ENCODE measurements at regions not wholly inside any gene's neighbourhood (a gene's known extent, or its start where the extent isn't known, plus 50 kb on each side); places are given as distances from the start of the nearest gene placed in this dataset.
"Not testable (repeated sequence)": the region's sequence is repeated elsewhere in the genome, so short reads cannot be mapped to it uniquely, and the experiment has no call there.

DNA sequence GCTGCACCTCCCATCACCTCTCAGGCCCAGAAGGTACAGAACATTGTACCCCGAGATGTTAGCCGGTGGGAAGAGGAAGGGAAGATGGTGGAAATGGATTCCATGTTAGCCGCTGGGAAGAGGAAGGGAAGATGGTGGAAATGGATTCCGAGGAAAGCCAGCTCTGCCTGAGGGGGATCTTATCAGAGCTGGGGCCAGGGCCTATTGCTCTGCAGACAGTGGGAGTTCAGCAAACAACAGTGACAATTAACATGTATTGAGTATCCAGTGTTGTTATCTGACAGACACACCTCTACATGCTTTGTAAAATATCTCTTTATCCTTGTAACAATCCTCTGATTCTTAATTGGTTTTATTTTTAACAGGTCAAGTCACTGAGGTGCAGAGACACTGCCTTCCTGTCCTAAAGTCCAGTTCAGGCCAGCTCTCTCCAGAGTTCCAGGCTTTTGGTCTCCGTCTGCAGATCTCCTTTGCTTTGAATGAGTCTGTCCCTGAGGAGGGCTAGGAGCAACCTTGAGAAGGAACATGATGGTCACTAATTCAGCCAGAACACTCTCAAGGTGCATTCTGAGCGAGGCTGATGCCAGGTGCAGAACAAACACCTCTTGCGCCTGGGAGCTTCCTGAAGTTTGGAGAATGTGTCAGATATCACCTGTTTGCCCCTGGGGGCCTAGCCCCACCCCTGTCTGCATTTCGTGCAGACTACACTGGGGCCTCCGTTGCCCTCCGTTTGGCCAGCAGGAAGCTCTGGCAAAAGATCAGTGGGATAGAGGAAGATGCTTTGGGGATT lies 82.4 kb upstream of the PODXL start:
- H3K27me3 ChIP-seq (replicated peaks in 2 of 5; ENCODE audit: control insufficient read depth in 4 of 5, insufficient read depth in 5 of 5, low read length in 4 of 5): peaks cover 0 to 4% (median 1%) of the 10 kb centered on the region in 5 experiments
- POLR2A ChIA-PET: no interaction called here
- no peaks in the 10 kb centered on the region for H3K9me3 ChIP-seq (ENCODE audit: control extremely low read depth in 1 of 5, control insufficient read depth in 4 of 5, insufficient read depth in 2 of 5, low read depth in 1 of 5, low read length in 4 of 5)
- DNase-seq: no peak
- no peak overlapping the region for H3K4me3 ChIP-seq (ENCODE audit: control insufficient read depth in 1 of 7, extremely low read depth in 1 of 7, insufficient read depth in 4 of 7, low read depth in 2 of 7, low read length in 6 of 7)
- H3K27ac ChIP-seq (ENCODE audit: insufficient read depth in 1 of 2, low read depth in 1 of 2, low read length in 2 of 2, poor library complexity in 1 of 2, severe bottlenecking in 2 of 2): no peak overlapping the region
- WGBS (ENCODE audit: insufficient coverage): 93% methylated on average over 8 of the region's 10 CpGs
- CTCF ChIA-PET: no interaction called here
- no peaks in the 10 kb centered on the region for H3K4me1 ChIP-seq (ENCODE audit: control extremely low read depth in 1 of 4, control insufficient read depth in 4 of 4, insufficient read depth in 4 of 4, low read length in 3 of 4)
- H3K36me3 ChIP-seq (ENCODE audit: control insufficient read depth in 4 of 4, insufficient read depth in 4 of 4, low read length in 3 of 4): no peaks in the 10 kb centered on the region

DNA sequence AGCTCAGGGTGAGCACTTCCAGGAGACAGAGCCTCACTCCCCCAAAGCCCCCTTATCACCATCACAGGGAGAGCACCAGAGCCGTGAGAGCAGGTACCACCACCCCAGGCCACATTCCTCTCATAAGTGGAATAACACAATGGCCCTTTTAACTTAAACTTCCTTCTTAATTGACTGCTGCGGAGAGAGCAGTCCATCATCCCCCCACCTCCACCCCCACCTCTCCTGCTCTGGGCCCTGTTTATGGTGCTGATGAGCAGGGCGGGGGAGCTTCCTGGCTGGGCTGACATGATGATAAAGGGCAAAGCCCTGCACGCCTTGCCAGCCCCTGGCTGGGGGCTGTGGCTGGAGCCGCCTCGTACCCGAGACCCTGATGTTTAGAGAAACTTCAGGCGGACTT lies 81.4 kb upstream of the PODXL start:
- ChIA-PET CTCF (no interaction called here), POLR2A (no interaction called here)
- 90% methylated on average over 5 of the region's 8 CpGs for WGBS (ENCODE audit: insufficient coverage)

DNA sequence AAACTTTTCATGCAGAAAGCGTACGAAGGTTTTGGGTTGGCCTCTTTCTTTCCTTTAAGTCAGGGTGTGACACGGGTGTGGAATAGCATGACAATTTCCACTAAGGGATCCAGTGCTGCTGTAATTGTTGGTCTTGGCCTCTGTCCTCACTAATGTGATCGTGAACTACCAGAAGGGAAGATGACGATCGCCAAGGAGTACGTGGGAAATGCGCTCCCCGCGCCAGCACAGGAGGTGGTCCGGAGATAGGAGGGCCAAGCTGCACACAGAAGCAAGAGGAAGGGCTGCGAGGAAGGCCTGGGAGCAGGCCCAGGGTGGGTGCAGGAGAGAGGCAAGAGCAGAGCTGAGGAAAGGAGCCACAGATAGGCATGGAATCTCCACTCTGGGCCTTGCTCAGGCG lies 79.7 kb upstream of the PODXL start:
- Histone ChIP-seq H3K27me3 (replicated peaks in 2 of 5; ENCODE audit: control insufficient read depth in 4 of 5, insufficient read depth in 5 of 5, low read length in 4 of 5) (peaks cover 0 to under 1% (median 0%) of the 10 kb centered on the region in 5 experiments), H3K4me1 (ENCODE audit: control extremely low read depth in 1 of 4, control insufficient read depth in 4 of 4, insufficient read depth in 4 of 4, low read length in 3 of 4) (no peaks in the 10 kb centered on the region), H3K36me3 (ENCODE audit: control insufficient read depth in 4 of 4, insufficient read depth in 4 of 4, low read length in 3 of 4) (no peaks in the 10 kb centered on the region), H3K4me3 (ENCODE audit: control insufficient read depth in 1 of 7, extremely low read depth in 1 of 7, insufficient read depth in 4 of 7, low read depth in 2 of 7, low read length in 6 of 7) (no peak overlapping the region), H3K9me3 (ENCODE audit: control extremely low read depth in 1 of 5, control insufficient read depth in 4 of 5, insufficient read depth in 2 of 5, low read depth in 1 of 5, low read length in 4 of 5) (no peaks in the 10 kb centered on the region), H3K27ac (ENCODE audit: insufficient read depth in 1 of 2, low read depth in 1 of 2, low read length in 2 of 2, poor library complexity in 1 of 2, severe bottlenecking in 2 of 2) (no peak overlapping the region)
- ChIA-PET POLR2A (no interaction called here), CTCF (no interaction called here)
- 90% methylated on average over 10 of the region's 13 CpGs for WGBS (ENCODE audit: insufficient coverage)
- DNase-seq: no peak

More for the DNA sequence above, 81.4 kb upstream of the PODXL start:
- H3K4me3 ChIP-seq (ENCODE audit: control insufficient read depth in 1 of 7, extremely low read depth in 1 of 7, insufficient read depth in 4 of 7, low read depth in 2 of 7, low read length in 6 of 7): no peak overlapping the region
- no peak for DNase-seq
- no peak overlapping the region for H3K27ac ChIP-seq (ENCODE audit: insufficient read depth in 1 of 2, low read depth in 1 of 2, low read length in 2 of 2, poor library complexity in 1 of 2, severe bottlenecking in 2 of 2)
- no peaks in the 10 kb centered on the region for H3K9me3 ChIP-seq (ENCODE audit: control extremely low read depth in 1 of 5, control insufficient read depth in 4 of 5, insufficient read depth in 2 of 5, low read depth in 1 of 5, low read length in 4 of 5)
- H3K4me1 ChIP-seq (ENCODE audit: control extremely low read depth in 1 of 4, control insufficient read depth in 4 of 4, insufficient read depth in 4 of 4, low read length in 3 of 4): no peaks in the 10 kb centered on the region
- H3K27me3 ChIP-seq (replicated peaks in 2 of 5; ENCODE audit: control insufficient read depth in 4 of 5, insufficient read depth in 5 of 5, low read length in 4 of 5): peaks cover 0 to 4% (median 0%) of the 10 kb centered on the region in 5 experiments
- no peaks in the 10 kb centered on the region for H3K36me3 ChIP-seq (ENCODE audit: control insufficient read depth in 4 of 4, insufficient read depth in 4 of 4, low read length in 3 of 4)

DNA sequence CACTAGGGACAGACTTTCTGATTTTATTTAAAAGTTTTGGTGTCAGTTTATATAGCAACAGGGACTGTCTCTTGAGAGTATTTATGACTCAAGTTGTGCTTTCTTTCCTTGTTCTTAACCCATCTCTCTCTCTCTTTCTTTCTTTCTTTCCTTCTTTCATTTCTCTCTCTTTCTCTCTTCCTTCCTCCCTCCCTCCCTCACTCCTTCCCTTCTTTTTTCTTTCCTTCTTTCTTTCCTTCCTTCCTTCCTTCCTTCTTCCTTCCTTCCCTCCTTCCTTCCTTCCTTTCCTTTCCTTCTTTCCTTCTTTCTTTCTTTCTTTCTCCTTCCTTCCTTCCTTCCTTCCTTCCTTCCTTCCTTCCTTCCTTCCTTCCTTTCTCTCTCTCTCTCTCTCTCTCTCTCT lies 77.8 kb upstream of the PODXL start:
- H3K36me3 ChIP-seq (ENCODE audit: control insufficient read depth in 4 of 4, insufficient read depth in 4 of 4, low read length in 3 of 4); DNase-seq; H3K27me3 ChIP-seq (replicated peaks in 2 of 5; ENCODE audit: control insufficient read depth in 4 of 5, insufficient read depth in 5 of 5, low read length in 4 of 5); POLR2A ChIA-PET; CTCF ChIA-PET; H3K27ac ChIP-seq (ENCODE audit: insufficient read depth in 1 of 2, low read depth in 1 of 2, low read length in 2 of 2, poor library complexity in 1 of 2, severe bottlenecking in 2 of 2); H3K4me1 ChIP-seq (ENCODE audit: control extremely low read depth in 1 of 4, control insufficient read depth in 4 of 4, insufficient read depth in 4 of 4, low read length in 3 of 4); H3K9me3 ChIP-seq (ENCODE audit: control extremely low read depth in 1 of 5, control insufficient read depth in 4 of 5, insufficient read depth in 2 of 5, low read depth in 1 of 5, low read length in 4 of 5); H3K4me3 ChIP-seq (ENCODE audit: control insufficient read depth in 1 of 7, extremely low read depth in 1 of 7, insufficient read depth in 4 of 7, low read depth in 2 of 7, low read length in 6 of 7): not testable (repeated sequence)

DNA sequence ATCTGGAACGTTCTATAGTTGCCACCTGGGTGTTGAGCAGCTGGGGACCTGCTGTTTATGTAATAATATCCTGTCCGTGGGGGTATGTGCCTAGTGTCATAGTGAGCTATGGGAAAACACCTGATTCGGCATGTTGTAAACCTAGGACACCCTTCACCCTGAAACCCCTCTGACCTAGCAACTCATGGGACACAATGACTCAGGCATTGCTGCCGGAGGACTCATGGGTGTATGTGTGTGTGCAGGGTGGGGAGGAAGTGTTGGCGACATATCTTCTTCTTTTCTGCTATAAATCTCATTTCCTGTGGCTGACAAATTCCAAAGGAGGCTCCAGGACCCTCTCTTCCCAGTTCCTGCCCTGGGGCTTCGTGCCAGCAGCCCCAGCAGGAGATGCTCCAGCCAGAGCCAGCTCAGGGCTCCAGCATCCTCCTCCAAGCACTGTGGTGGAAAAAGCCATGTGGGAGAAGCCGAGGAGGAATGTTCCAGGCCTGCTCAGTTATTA lies 77.0 kb upstream of the PODXL start:
- Histone ChIP-seq H3K4me3 (ENCODE audit: control insufficient read depth in 1 of 7, extremely low read depth in 1 of 7, insufficient read depth in 4 of 7, low read depth in 2 of 7, low read length in 6 of 7) (no peak overlapping the region), H3K4me1 (ENCODE audit: control extremely low read depth in 1 of 4, control insufficient read depth in 4 of 4, insufficient read depth in 4 of 4, low read length in 3 of 4) (no peaks in the 10 kb centered on the region), H3K27ac (ENCODE audit: insufficient read depth in 1 of 2, low read depth in 1 of 2, low read length in 2 of 2, poor library complexity in 1 of 2, severe bottlenecking in 2 of 2) (no peak overlapping the region), H3K9me3 (ENCODE audit: control extremely low read depth in 1 of 5, control insufficient read depth in 4 of 5, insufficient read depth in 2 of 5, low read depth in 1 of 5, low read length in 4 of 5) (no peaks in the 10 kb centered on the region), H3K27me3 (replicated peaks in 2 of 5; ENCODE audit: control insufficient read depth in 4 of 5, insufficient read depth in 5 of 5, low read length in 4 of 5) (peaks cover 0 to 5% (median 2%) of the 10 kb centered on the region in 5 experiments), H3K36me3 (ENCODE audit: control insufficient read depth in 4 of 4, insufficient read depth in 4 of 4, low read length in 3 of 4) (no peaks in the 10 kb centered on the region)
- peak in 2 of 3 donors; percentile 10 to 26 for DNase-seq
- 80% methylated on average over 4 of the region's 7 CpGs for WGBS (ENCODE audit: insufficient coverage)
- ChIA-PET POLR2A (no interaction called here), CTCF (interaction anchor here (1.0 to 1.4 kb wide), 2 partner anchors 22 to 125 kb away, joined by 3 to 4 read pairs; no protein-coding TSS in a partner anchor)

DNA sequence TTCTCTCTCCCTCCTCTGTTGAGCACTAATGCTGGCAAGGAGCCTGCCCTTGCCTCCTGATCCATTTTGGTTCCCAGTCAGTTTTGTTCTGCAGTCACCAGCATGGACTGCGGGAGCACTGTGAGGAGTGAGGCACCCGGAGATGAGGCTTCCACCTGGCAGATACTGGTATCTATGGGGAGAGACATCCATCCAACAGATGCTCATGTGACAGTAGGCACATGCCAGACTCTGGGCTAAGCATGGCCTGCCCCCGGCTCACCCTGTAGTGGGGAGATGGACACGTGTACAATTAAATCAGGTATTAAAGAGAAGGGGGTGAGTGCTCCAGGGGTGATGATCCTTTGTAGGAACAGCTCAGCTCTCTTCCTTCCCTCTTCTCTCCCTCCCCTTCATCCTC lies 74.0 kb upstream of the PODXL start:
- POLR2A ChIA-PET: no interaction called here
- Histone ChIP-seq H3K4me1 (ENCODE audit: control extremely low read depth in 1 of 4, control insufficient read depth in 4 of 4, insufficient read depth in 4 of 4, low read length in 3 of 4) (no peaks in the 10 kb centered on the region), H3K36me3 (ENCODE audit: control insufficient read depth in 4 of 4, insufficient read depth in 4 of 4, low read length in 3 of 4) (no peaks in the 10 kb centered on the region)

DNA sequence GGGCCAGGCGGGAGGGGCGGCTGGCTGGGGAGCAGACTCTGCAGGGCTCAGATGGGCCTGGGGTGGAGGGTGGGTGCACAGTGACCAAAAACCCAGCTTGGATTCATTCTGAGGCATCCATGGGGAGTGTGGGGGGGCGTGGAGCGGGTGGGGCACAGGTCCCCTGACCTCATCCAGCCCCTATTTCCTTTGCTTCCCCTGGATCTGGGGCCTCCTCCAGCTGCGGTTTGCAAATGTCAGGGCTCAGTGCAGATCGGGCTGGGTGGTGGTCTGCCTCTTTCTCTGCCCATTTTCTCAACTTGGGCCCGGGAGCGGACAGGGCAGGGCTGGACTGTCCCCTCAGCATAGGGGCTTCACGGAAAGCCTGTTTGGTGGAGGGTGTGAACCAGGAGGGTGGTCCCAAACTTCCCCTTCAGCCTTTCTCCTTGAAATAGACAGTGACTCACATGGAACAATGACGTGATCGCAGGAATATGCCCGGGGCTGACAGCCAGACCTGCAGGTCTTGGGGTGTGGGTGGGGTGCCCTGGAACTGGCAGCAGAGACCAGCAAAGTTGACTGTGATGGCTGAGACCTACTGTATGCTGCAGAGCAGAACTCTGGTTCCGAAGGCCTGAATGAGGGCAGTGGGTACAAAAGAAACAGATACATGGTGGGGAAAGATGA lies 72.9 kb upstream of the PODXL start:
- ChIA-PET POLR2A (no interaction called here), CTCF (no interaction called here)
- no peak for DNase-seq
- Histone ChIP-seq H3K27ac (ENCODE audit: insufficient read depth in 1 of 2, low read depth in 1 of 2, low read length in 2 of 2, poor library complexity in 1 of 2, severe bottlenecking in 2 of 2) (no peak overlapping the region), H3K9me3 (ENCODE audit: control extremely low read depth in 1 of 5, control insufficient read depth in 4 of 5, insufficient read depth in 2 of 5, low read depth in 1 of 5, low read length in 4 of 5) (no peaks in the 10 kb centered on the region), H3K27me3 (replicated peaks in 2 of 5; ENCODE audit: control insufficient read depth in 4 of 5, insufficient read depth in 5 of 5, low read length in 4 of 5) (peaks cover 0 to 5% (median 2%) of the 10 kb centered on the region in 5 experiments), H3K4me3 (ENCODE audit: control insufficient read depth in 1 of 7, extremely low read depth in 1 of 7, insufficient read depth in 4 of 7, low read depth in 2 of 7, low read length in 6 of 7) (no peak overlapping the region), H3K36me3 (ENCODE audit: control insufficient read depth in 4 of 4, insufficient read depth in 4 of 4, low read length in 3 of 4) (no peaks in the 10 kb centered on the region), H3K4me1 (ENCODE audit: control extremely low read depth in 1 of 4, control insufficient read depth in 4 of 4, insufficient read depth in 4 of 4, low read length in 3 of 4) (no peaks in the 10 kb centered on the region)
- WGBS (ENCODE audit: insufficient coverage): 80% methylated on average over 6 of the region's 13 CpGs

More for the DNA sequence above, 74.0 kb upstream of the PODXL start:
- H3K27me3 ChIP-seq (replicated peaks in 2 of 5; ENCODE audit: control insufficient read depth in 4 of 5, insufficient read depth in 5 of 5, low read length in 4 of 5): peaks cover 0 to 5% (median 2%) of the 10 kb centered on the region in 5 experiments
- WGBS (ENCODE audit: insufficient coverage): 100% methylated on average over 1 of the region's 4 CpGs
- CTCF ChIA-PET: no interaction called here
- no peak overlapping the region for H3K4me3 ChIP-seq (ENCODE audit: control insufficient read depth in 1 of 7, extremely low read depth in 1 of 7, insufficient read depth in 4 of 7, low read depth in 2 of 7, low read length in 6 of 7)
- no peak for DNase-seq
- no peak overlapping the region for H3K27ac ChIP-seq (ENCODE audit: insufficient read depth in 1 of 2, low read depth in 1 of 2, low read length in 2 of 2, poor library complexity in 1 of 2, severe bottlenecking in 2 of 2)
- no peaks in the 10 kb centered on the region for H3K9me3 ChIP-seq (ENCODE audit: control extremely low read depth in 1 of 5, control insufficient read depth in 4 of 5, insufficient read depth in 2 of 5, low read depth in 1 of 5, low read length in 4 of 5)

Data from common myeloid progenitor, CD34-positive (primary cell).